H9 (cell line): ENCODE measurements at regions not wholly inside any gene's neighbourhood (a gene's known extent, or its start where the extent isn't known, plus 50 kb on each side); places are given as distances from the start of the nearest gene placed in this dataset.

Experiments
- DNase-seq: peaks from one replicate; pipeline ENCODE4 v3.0.0-alpha.2; 2017
- H2AFZ ChIP-seq: one replicate; pipeline ENCODE4 v1.6.1; 2013; ENCODE audit warnings: mild to moderate bottlenecking, low read length, control low read depth, moderate library complexity
- H2AK5ac ChIP-seq: 2 replicates; pipeline ENCODE4 v1.6.1; 2013; ENCODE audit warnings: low read length, control low read depth, mixed read lengths; ENCODE audit not compliant: insufficient read length
- H2BK120ac ChIP-seq: one replicate; pipeline ENCODE4 v1.6.1; 2013; ENCODE audit warnings: low read depth, mild to moderate bottlenecking, low read length, control low read depth, inconsistent platforms; ENCODE audit not compliant: poor library complexity, severe bottlenecking
- H2BK12ac ChIP-seq: 2 replicates; pipeline ENCODE4 v1.6.1; 2013; ENCODE audit warnings: low read length, control low read depth, mixed read lengths, low read depth; ENCODE audit not compliant: insufficient read length
- H2BK15ac ChIP-seq: 2 replicates; pipeline ENCODE4 v1.6.1; 2013; ENCODE audit warnings: low read depth, low read length, control low read depth
- H2BK20ac ChIP-seq: one replicate; pipeline ENCODE4 v1.6.1; 2013; ENCODE audit warnings: low read depth, mild to moderate bottlenecking, low read length, control low read depth, inconsistent platforms; ENCODE audit not compliant: poor library complexity, severe bottlenecking
- H2BK5ac ChIP-seq: 2 replicates; pipeline ENCODE4 v1.6.1; 2013; ENCODE audit warnings: low read length, control low read depth, mixed read lengths; ENCODE audit not compliant: insufficient read length
- H3K14ac ChIP-seq: 2 replicates; pipeline ENCODE4 v1.6.1; 2013; ENCODE audit warnings: low read length, control low read depth; ENCODE audit not compliant: insufficient read depth
- H3K18ac ChIP-seq: 2 replicates; pipeline ENCODE4 v1.6.1; 2013; ENCODE audit warnings: low read depth, mild to moderate bottlenecking, mixed read lengths, low read length, control low read depth; ENCODE audit not compliant: insufficient read length
- H3K23ac ChIP-seq: 2 replicates; pipeline ENCODE4 v1.6.1; 2013; ENCODE audit warnings: low read length, control low read depth, mixed read lengths, low read depth; ENCODE audit not compliant: insufficient read length
- H3K23me2 ChIP-seq: 2 replicates; pipeline ENCODE4 v1.6.1; 2013; ENCODE audit warnings: low read depth, mild to moderate bottlenecking, mixed read lengths, low read length, control low read depth; ENCODE audit not compliant: insufficient read length, poor library complexity, severe bottlenecking
- H3K27ac ChIP-seq: 2 replicates; pipeline ENCODE4 v1.5.1; 2013; ENCODE audit warnings: low read length, control low read depth, mixed read lengths, low read depth; ENCODE audit not compliant: insufficient read length
- H3K27me3 ChIP-seq: 2 replicates; pipeline ENCODE4 v1.6.1; 2013; ENCODE audit warnings: low read length, control low read depth, inconsistent platforms; ENCODE audit not compliant: insufficient read depth
- H3K4ac ChIP-seq: 2 replicates; pipeline ENCODE4 v1.6.1; 2013; ENCODE audit warnings: low read depth, mild to moderate bottlenecking, control low read depth, inconsistent platforms, low read length, moderate library complexity
- H3K4me1 ChIP-seq: 2 replicates; pipeline ENCODE4 v1.6.1; 2013; ENCODE audit warnings: low read length, control low read depth, inconsistent platforms; ENCODE audit not compliant: insufficient read depth
- H3K4me2 ChIP-seq: 2 replicates; pipeline ENCODE4 v1.6.1; 2013; ENCODE audit warnings: low read length, control low read depth, mixed read lengths; ENCODE audit not compliant: insufficient read length, insufficient read depth
- H3K56ac ChIP-seq: 2 replicates; pipeline ENCODE4 v1.6.1; 2013; ENCODE audit warnings: low read depth, mild to moderate bottlenecking, mixed read lengths, low read length, control low read depth; ENCODE audit not compliant: insufficient read length
- H3K79me1 ChIP-seq: 2 replicates; pipeline ENCODE4 v1.6.1; 2013; ENCODE audit warnings: low read depth, mild to moderate bottlenecking, moderate library complexity, low read length, control low read depth, inconsistent platforms; ENCODE audit not compliant: insufficient read depth, poor library complexity, severe bottlenecking
- H3K79me2 ChIP-seq: 2 replicates; pipeline ENCODE4 v1.6.1; 2013; ENCODE audit warnings: low read length, control low read depth, inconsistent platforms; ENCODE audit not compliant: insufficient read depth
- H3K9ac ChIP-seq: 2 replicates; pipeline ENCODE4 v1.6.1; 2013; ENCODE audit warnings: low read length, control low read depth, mixed read lengths; ENCODE audit not compliant: insufficient read length; ENCODE audit errors: extremely low read depth
- H3K9me3 ChIP-seq: one replicate; pipeline ENCODE4 v1.6.1; 2013; ENCODE audit warnings: low read depth, low read length, inconsistent platforms; ENCODE audit not compliant: control insufficient read depth
- H3T11ph ChIP-seq: one replicate; pipeline ENCODE4 v1.6.1; 2013; ENCODE audit warnings: mild to moderate bottlenecking, low read length, control low read depth, inconsistent platforms
- H4K20me1 ChIP-seq: one replicate; pipeline ENCODE4 v1.6.1; 2013; ENCODE audit not compliant: control insufficient read depth, insufficient read length, insufficient read depth
- H4K5ac ChIP-seq: 2 replicates; pipeline ENCODE4 v1.6.1; 2013; ENCODE audit warnings: low read depth, mild to moderate bottlenecking, mixed read lengths, low read length, control low read depth; ENCODE audit not compliant: insufficient read length
- H4K8ac ChIP-seq: replicated peaks from 2 replicates; pipeline ENCODE4 v1.6.1; 2013; ENCODE audit warnings: low read length, control low read depth, mixed read lengths, low read depth; ENCODE audit not compliant: insufficient read length
- H4K91ac ChIP-seq: 2 replicates; pipeline ENCODE4 v1.6.1; 2013; ENCODE audit warnings: low read depth, mild to moderate bottlenecking, moderate library complexity, mixed read lengths, low read length, control low read depth; ENCODE audit not compliant: insufficient read length
- H3K27ac Mint-ChIP-seq, 3 experiments: 2 replicates in 2 of 3; 3 replicates in 1 of 3; pipeline ENCODE4 v1.8.0; 2020 to 2021; ENCODE audit warnings: mixed read lengths in 3 of 3, mild to moderate bottlenecking in 1 of 3, moderate library complexity in 1 of 3
- H3K27me3 Mint-ChIP-seq: 2 replicates; pipeline ENCODE4 v1.8.0; 2021; ENCODE audit warnings: low read depth, mild to moderate bottlenecking, moderate library complexity, mixed read lengths
- H3K36me3 Mint-ChIP-seq, 3 experiments: 2 replicates in 2 of 3; 3 replicates in 1 of 3; pipeline ENCODE4 v1.8.0; 2020 to 2021; ENCODE audit warnings: low read depth in 3 of 3, mixed read lengths in 3 of 3; ENCODE audit not compliant: insufficient read depth in 1 of 3
- H3K4me1 Mint-ChIP-seq, 2 experiments: 2 replicates each; pipeline ENCODE4 v1.8.0; 2020; ENCODE audit warnings: mixed read lengths in 2 of 2
- H3K4me3 Mint-ChIP-seq, 2 experiments: 2 replicates in 1 of 2; 3 replicates in 1 of 2; pipeline ENCODE4 v1.8.0; 2020 to 2021; ENCODE audit warnings: mild to moderate bottlenecking in 2 of 2, mixed read lengths in 2 of 2, moderate library complexity in 1 of 2
- H3K9me3 Mint-ChIP-seq, 2 experiments: 2 replicates in 1 of 2; 3 replicates in 1 of 2; pipeline ENCODE4 v1.8.0; 2020; ENCODE audit warnings: mild to moderate bottlenecking in 2 of 2, mixed read lengths in 2 of 2, moderate library complexity in 1 of 2
- WGBS: extraction: QIAGEN DNeasy Blood & Tissue Kit; methylation state at CpG from one replicate; pipeline ENCODE4 v1.1.7; 2013; ENCODE audit warnings: missing lambda C conversion rate, low lambda C conversion rate, mixed read lengths; ENCODE audit not compliant: insufficient read length; ENCODE audit errors: extremely low coverage; 5-methylcytosine and 5-hydroxymethylcytosine counted together
- TF ChIP-seq, protein P1 (sequence below): fragments of 200-600 bp; sonication (generic); conservative IDR thresholded peaks from 3 replicates; pipeline ENCODE4 v1.8.0; 2021; ENCODE audit warnings: antibody characterized with exemption, mild to moderate bottlenecking

DNA sequence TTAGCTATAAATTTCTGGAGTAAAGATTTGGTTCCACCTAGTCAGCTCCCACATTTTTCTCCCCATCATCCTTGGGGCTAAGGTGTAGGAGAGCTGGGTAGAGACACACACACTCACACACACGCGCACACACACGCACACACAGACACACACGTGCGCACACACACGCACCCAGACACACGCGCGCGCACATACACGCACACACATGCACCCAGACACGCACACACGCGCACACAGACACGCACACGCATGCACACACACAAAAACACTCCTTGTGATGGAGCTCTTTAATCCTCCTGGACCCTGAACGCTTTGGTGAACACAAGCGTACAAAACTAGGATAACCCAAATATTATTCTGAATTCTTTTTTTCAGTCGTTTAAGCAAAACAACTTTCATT, 253.6 kb downstream of the C16orf95 start:
- no peaks in the 10 kb centered on the region for H3K27me3 ChIP-seq

More for the DNA sequence above, 253.6 kb downstream of the C16orf95 start:
- peaks cover 3% of the 10 kb centered on the region for H3K4me1 ChIP-seq
- no CpG with 5 or more reads among the region's 19 CpGs for WGBS
- H3K4ac ChIP-seq: no peak overlapping the region
- TF ChIP-seq, protein P1, sequence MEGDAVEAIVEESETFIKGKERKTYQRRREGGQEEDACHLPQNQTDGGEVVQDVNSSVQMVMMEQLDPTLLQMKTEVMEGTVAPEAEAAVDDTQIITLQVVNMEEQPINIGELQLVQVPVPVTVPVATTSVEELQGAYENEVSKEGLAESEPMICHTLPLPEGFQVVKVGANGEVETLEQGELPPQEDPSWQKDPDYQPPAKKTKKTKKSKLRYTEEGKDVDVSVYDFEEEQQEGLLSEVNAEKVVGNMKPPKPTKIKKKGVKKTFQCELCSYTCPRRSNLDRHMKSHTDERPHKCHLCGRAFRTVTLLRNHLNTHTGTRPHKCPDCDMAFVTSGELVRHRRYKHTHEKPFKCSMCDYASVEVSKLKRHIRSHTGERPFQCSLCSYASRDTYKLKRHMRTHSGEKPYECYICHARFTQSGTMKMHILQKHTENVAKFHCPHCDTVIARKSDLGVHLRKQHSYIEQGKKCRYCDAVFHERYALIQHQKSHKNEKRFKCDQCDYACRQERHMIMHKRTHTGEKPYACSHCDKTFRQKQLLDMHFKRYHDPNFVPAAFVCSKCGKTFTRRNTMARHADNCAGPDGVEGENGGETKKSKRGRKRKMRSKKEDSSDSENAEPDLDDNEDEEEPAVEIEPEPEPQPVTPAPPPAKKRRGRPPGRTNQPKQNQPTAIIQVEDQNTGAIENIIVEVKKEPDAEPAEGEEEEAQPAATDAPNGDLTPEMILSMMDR: no peak
- H3K23me2 ChIP-seq: no peaks in the 10 kb centered on the region
- no peak overlapping the region for H4K8ac ChIP-seq
- H4K91ac ChIP-seq: no peak overlapping the region
- no peak overlapping the region for H3K14ac ChIP-seq
- H4K20me1 ChIP-seq: no peaks in the 10 kb centered on the region
- no peak overlapping the region for H2BK20ac ChIP-seq
- H2AFZ ChIP-seq: no peak overlapping the region
- no peak overlapping the region for H4K5ac ChIP-seq
- no peak overlapping the region for H3T11ph ChIP-seq
- H3K9me3 ChIP-seq: no peaks in the 10 kb centered on the region
- H3K27ac ChIP-seq: no peak overlapping the region
- H2BK12ac ChIP-seq: no peak overlapping the region
- no peaks in the 10 kb centered on the region for H3K79me2 ChIP-seq
- Mint-ChIP-seq H3K27me3 (peaks cover 11% of the 10 kb centered on the region), H3K4me3 (no peak overlapping the region), H3K36me3 (no peaks in the 10 kb centered on the region), H3K9me3 (no peaks in the 10 kb centered on the region), H3K4me1 (peaks cover 33 to 41% of the 10 kb centered on the region in 2 experiments), H3K27ac (no peak overlapping the region)
- H2BK5ac ChIP-seq: no peak overlapping the region
- no peak overlapping the region for H3K18ac ChIP-seq
- H3K4me2 ChIP-seq: no peak overlapping the region
- no peak overlapping the region for H2BK15ac ChIP-seq
- no peaks in the 10 kb centered on the region for H3K79me1 ChIP-seq
- H3K23ac ChIP-seq: no peak overlapping the region
- H2BK120ac ChIP-seq: no peak overlapping the region
- DNase-seq: no peak
- H2AK5ac ChIP-seq: no peak overlapping the region
- H3K9ac ChIP-seq: no peak overlapping the region
- no peak overlapping the region for H3K56ac ChIP-seq
